OCI-LY7 (cell line): ENCODE measurements at regions not wholly inside any gene's neighbourhood (a gene's known extent, or its start where the extent isn't known, plus 50 kb on each side); places are given as distances from the start of the nearest gene placed in this dataset.

Experiments
- BruUV-seq: library from RNA; stranded (reverse); fragments of 400-500 nt; replicated peaks from 2 replicates; lab custom pipeline; 2021; lab: Mats Ljungman, UMichigan
- CTCF ChIA-PET: fragments of 300-600 bp; sonication (Branson Sonifier 250); formaldehyde crosslinking; loops from one replicate; lab custom pipeline; 2022; ENCODE audit warnings: antibody characterized with exemption; ENCODE audit not compliant: unreplicated experiment; lab: Charles Lee
- POLR2A ChIA-PET: fragments of 300-600 bp; sonication (Branson Sonifier 250); formaldehyde crosslinking; loops from one replicate; lab custom pipeline; 2022; ENCODE audit warnings: antibody characterized with exemption; lab: Charles Lee
- DNase-seq: peaks from one replicate; pipeline ENCODE4 v3.0.0-alpha.2; 2015; ENCODE audit warnings: low spot score
- H2AFZ ChIP-seq: fragments of 200-600 bp; sonication (generic), shearing (Covaris generic); 2 replicates; pipeline ENCODE4 v1.6.1; 2014; ENCODE audit warnings: mild to moderate bottlenecking, antibody characterized with exemption, low read length, moderate library complexity
- H3K27ac ChIP-seq: fragments of 200-600 bp; sonication (generic); 2 replicates; pipeline ENCODE4 v1.5.1; 2014; ENCODE audit warnings: mixed run types, low read depth, mild to moderate bottlenecking, moderate library complexity, low read length, inconsistent platforms; ENCODE audit not compliant: poor library complexity, severe bottlenecking
- H3K36me3 ChIP-seq: fragments of 200-600 bp; sonication (generic); 2 replicates; pipeline ENCODE4 v1.6.1; 2014; ENCODE audit warnings: mild to moderate bottlenecking, antibody characterized with exemption, low read length, moderate library complexity, mixed read lengths; ENCODE audit not compliant: insufficient read depth
- H3K4me1 ChIP-seq: fragments of 200-600 bp; sonication (generic); 2 replicates; pipeline ENCODE4 v1.5.1; 2014; ENCODE audit warnings: mild to moderate bottlenecking, low read length; ENCODE audit not compliant: insufficient read depth, poor library complexity, severe bottlenecking
- H3K4me2 ChIP-seq: fragments of 200-600 bp; sonication (generic); 2 replicates; pipeline ENCODE4 v1.6.1; 2014; ENCODE audit warnings: mild to moderate bottlenecking, low read length
- H3K4me3 ChIP-seq: fragments of 200-600 bp; sonication (generic); 2 replicates; pipeline ENCODE4 v1.5.1; 2014; ENCODE audit warnings: mild to moderate bottlenecking, low read depth, low read length; ENCODE audit not compliant: poor library complexity, severe bottlenecking
- H3K79me2 ChIP-seq: fragments of 200-600 bp; sonication (generic); 2 replicates; pipeline ENCODE4 v1.6.1; 2016; ENCODE audit warnings: low read depth, mild to moderate bottlenecking, low read length, moderate library complexity, mixed read lengths; ENCODE audit not compliant: insufficient read depth
- H3K9me2 ChIP-seq: fragments of 200-600 bp; sonication (generic); 2 replicates; pipeline ENCODE4 v1.6.1; 2016; ENCODE audit warnings: mild to moderate bottlenecking, low read length, mixed read lengths; ENCODE audit not compliant: insufficient read depth
- H3K9me3 ChIP-seq: fragments of 200-600 bp; sonication (generic); 2 replicates; pipeline ENCODE4 v1.6.1; 2014; ENCODE audit warnings: mild to moderate bottlenecking, mixed run types, low read length, mixed read lengths
- H4K20me1 ChIP-seq: fragments of 200-600 bp; sonication (generic); 2 replicates; pipeline ENCODE4 v1.6.1; 2014; ENCODE audit warnings: mild to moderate bottlenecking, antibody characterized with exemption, low read length, moderate library complexity, mixed read lengths; ENCODE audit not compliant: insufficient read depth
- CTCF ChIP-seq: fragments of 200-600 bp; sonication (generic); conservative IDR thresholded peaks from 2 replicates; pipeline ENCODE4 v1.5.1; 2014; ENCODE audit warnings: mild to moderate bottlenecking, antibody characterized with exemption, low read length, moderate library complexity, mixed read lengths
- EZH2phosphoT487 ChIP-seq: fragments of 200-600 bp; sonication (generic); IDR thresholded peaks from 2 replicates; pipeline ENCODE4 v1.6.1; 2018; ENCODE audit warnings: low read depth, borderline replicate concordance, mild to moderate bottlenecking, mixed run types, antibody characterized with exemption, low read length, moderate library complexity, mixed read lengths
- intact Hi-C: fragments of 100-400 bp; cut with micrococcal nuclease; formaldehyde crosslinking; loops from one replicate; pipeline ENCODE4 v1.10.0; 2022; ENCODE audit not compliant: unreplicated experiment

DNA sequence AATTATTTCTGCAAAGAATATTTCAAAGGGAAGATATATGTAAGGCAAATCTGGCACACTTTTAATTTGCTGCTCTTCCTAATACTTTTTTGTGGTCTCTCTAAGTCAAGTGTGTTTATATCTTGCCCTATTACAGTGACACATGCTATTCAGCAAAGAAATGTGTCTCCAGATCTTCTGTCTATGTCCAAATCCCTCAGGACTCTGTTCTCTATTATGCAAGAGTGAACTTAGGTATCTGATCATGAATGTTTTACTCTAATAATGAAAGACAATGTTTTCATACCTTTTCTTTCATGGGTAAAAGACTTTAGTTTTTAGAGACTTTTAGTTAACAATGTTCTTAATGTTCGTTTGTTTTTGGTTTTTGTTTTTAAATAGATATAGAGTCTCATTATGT lies 255.4 kb upstream of the DAB2 start:
- intact Hi-C loops = no loop called here

GRCh38 chr5:39678534-39678933 lies 253.8 kb upstream of the DAB2 start:
- Histone ChIP-seq H3K9me2 (no peaks in the 10 kb centered on the region), H3K36me3 (no peaks in the 10 kb centered on the region), H3K79me2 (no peaks in the 10 kb centered on the region), H4K20me1 (no peaks in the 10 kb centered on the region), H3K4me1 (no peaks in the 10 kb centered on the region), H2AFZ (no peak overlapping the region), H3K4me3 (no peak overlapping the region), H3K4me2 (no peak overlapping the region), H3K27ac (no peak overlapping the region), H3K9me3 (no peaks in the 10 kb centered on the region)
- ChIA-PET POLR2A (interaction anchor here (0.6 to 1.0 kb wide), 2 partner anchors 11 to 587 kb away, joined by 3 to 5 read pairs; no protein-coding TSS in a partner anchor), CTCF (no interaction called here)
- no peak for DNase-seq
- BruUV-seq = no TSS peak
- TF ChIP-seq CTCF (no peak), EZH2phosphoT487 (no peak)
- intact Hi-C loops = no loop called here

More for the DNA sequence above, 255.4 kb upstream of the DAB2 start:
- POLR2A ChIA-PET = no interaction called here
- no peaks in the 10 kb centered on the region for H3K36me3 ChIP-seq
- DNase-seq = no peak
- H3K79me2 ChIP-seq = no peaks in the 10 kb centered on the region
- H3K4me2 ChIP-seq = no peak overlapping the region
- no peaks in the 10 kb centered on the region for H3K4me1 ChIP-seq
- no peaks in the 10 kb centered on the region for H3K9me2 ChIP-seq
- CTCF ChIA-PET = no interaction called here
- no peak overlapping the region for H2AFZ ChIP-seq
- H3K27ac ChIP-seq = no peak overlapping the region
- H4K20me1 ChIP-seq = no peaks in the 10 kb centered on the region
- no peaks in the 10 kb centered on the region for H3K9me3 ChIP-seq
- TF ChIP-seq CTCF = no peak
- no TSS peak for BruUV-seq
- H3K4me3 ChIP-seq = no peak overlapping the region

GRCh38 chr5:39675676-39676075 lies 250.9 kb upstream of the DAB2 start:
- H3K27ac ChIP-seq = no peak overlapping the region
- H3K79me2 ChIP-seq = no peaks in the 10 kb centered on the region
- no peaks in the 10 kb centered on the region for H3K9me3 ChIP-seq
- no TSS peak for BruUV-seq
- no peak overlapping the region for H3K4me3 ChIP-seq
- intact Hi-C loops = no loop called here
- H3K4me2 ChIP-seq = no peak overlapping the region
- no peaks in the 10 kb centered on the region for H3K36me3 ChIP-seq
- no peak for DNase-seq
- no peaks in the 10 kb centered on the region for H3K9me2 ChIP-seq
- H3K4me1 ChIP-seq = no peaks in the 10 kb centered on the region
- ChIA-PET CTCF (no interaction called here), POLR2A (no interaction called here)
- no peaks in the 10 kb centered on the region for H4K20me1 ChIP-seq
- no peak for TF ChIP-seq EZH2phosphoT487
- no peak for TF ChIP-seq CTCF
- H2AFZ ChIP-seq = no peak overlapping the region
